H1 (cell line): ENCODE measurements at regions not wholly inside any gene's neighbourhood (a gene's known extent, or its start where the extent isn't known, plus 50 kb on each side); places are given as distances from the start of the nearest gene placed in this dataset.

ENCODE experiments used
- CTCF ChIA-PET: fragments of 300-600 bp; sonication (Branson Sonifier 250); formaldehyde crosslinking; loops from one replicate; lab custom pipeline; 2021; ENCODE audit not compliant: partially characterized antibody; lab: Charles Lee
- POLR2A ChIA-PET: fragments of 300-600 bp; sonication (Branson Sonifier 250); formaldehyde crosslinking; loops from one replicate; lab custom pipeline; 2021; ENCODE audit warnings: inconsistent platforms; ENCODE audit not compliant: partially characterized antibody; lab: Charles Lee
- DNase-seq, 2 experiments: peaks; one replicate each; pipeline versions ENCODE4 v3.0.0 to v3.0.0-alpha.2; 2010 to 2022; ENCODE audit warnings: low spot score in 2 of 2, low read depth in 1 of 2, mixed read lengths in 1 of 2
- FAIRE-seq: peaks from 2 replicates; lab custom pipeline; 2011; peaks lifted over from hg19 to GRCh38; lab: Jason Lieb, UNC
- H2AFZ ChIP-seq: 2 replicates; pipeline ENCODE4 v1.8.1; 2012; ENCODE audit warnings: low read length, inconsistent platforms
- H2AK5ac ChIP-seq: 2 replicates; pipeline ENCODE4 v1.6.1; 2013; ENCODE audit warnings: low read depth, low read length
- H2BK120ac ChIP-seq: replicated peaks from 2 replicates; pipeline ENCODE3; 2013; ENCODE audit warnings: low read depth, low read length, inconsistent platforms
- H2BK12ac ChIP-seq: 2 replicates; pipeline ENCODE4 v1.6.1; 2013; ENCODE audit warnings: low read depth, low read length
- H2BK15ac ChIP-seq: 2 replicates; pipeline ENCODE4 v1.6.1; 2013; ENCODE audit warnings: low read length
- H2BK20ac ChIP-seq: 2 replicates; pipeline ENCODE4 v1.6.1; 2013; ENCODE audit warnings: low read length
- H2BK5ac ChIP-seq: 2 replicates; pipeline ENCODE4 v1.6.1; 2013; ENCODE audit warnings: low read depth, low read length
- H3K14ac ChIP-seq: 2 replicates; pipeline ENCODE4 v1.6.1; 2013; ENCODE audit warnings: inconsistent platforms; ENCODE audit not compliant: insufficient read length
- H3K18ac ChIP-seq: 2 replicates; pipeline ENCODE4 v1.6.1; 2013; ENCODE audit warnings: low read length; ENCODE audit errors: extremely low read depth
- H3K23ac ChIP-seq: 2 replicates; pipeline ENCODE4 v1.6.1; 2013; ENCODE audit warnings: inconsistent platforms; ENCODE audit not compliant: insufficient read length
- H3K23me2 ChIP-seq: 2 replicates; pipeline ENCODE4 v1.6.1; 2013; ENCODE audit warnings: low read depth, low read length
- H3K27ac ChIP-seq: 2 replicates; pipeline ENCODE4 v1.6.1; 2011; ENCODE audit warnings: low read depth, low read length, inconsistent platforms
- H3K27me3 ChIP-seq, 4 experiments: replicated peaks in 1 of 4; 1 replicate in 1 of 4; 2 replicates in 3 of 4; pipeline versions ENCODE4 v1.6.1 to v1.8.1; 2011 to 2013; ENCODE audit warnings: low read length in 3 of 4, mild to moderate bottlenecking in 3 of 4, inconsistent platforms in 2 of 4, mixed read lengths in 2 of 4, moderate library complexity in 1 of 4; ENCODE audit not compliant: control insufficient read depth in 3 of 4, insufficient read depth in 3 of 4; ENCODE audit errors: extremely low read depth in 1 of 4
- H3K36me3 ChIP-seq, 4 experiments: 2 replicates each; pipeline versions ENCODE4 v1.6.1 to v1.8.1; 2011 to 2013; ENCODE audit warnings: mild to moderate bottlenecking in 4 of 4, low read length in 3 of 4, moderate library complexity in 2 of 4, control low read depth in 1 of 4, inconsistent platforms in 1 of 4; ENCODE audit not compliant: insufficient read depth in 4 of 4, control insufficient read depth in 2 of 4
- H3K4ac ChIP-seq: replicated peaks from 2 replicates; pipeline ENCODE3; 2013; ENCODE audit warnings: low read length, low read depth, mixed read lengths, inconsistent platforms; ENCODE audit not compliant: insufficient read length
- H3K4me1 ChIP-seq, 4 experiments: replicated peaks in 1 of 4; 1 replicate in 1 of 4; 2 replicates in 3 of 4; pipeline versions ENCODE4 v1.6.1 to v1.8.1; 2011 to 2013; ENCODE audit warnings: low read length in 3 of 4, inconsistent platforms in 2 of 4, mixed read lengths in 1 of 4; ENCODE audit not compliant: insufficient read depth in 4 of 4, control insufficient read depth in 3 of 4
- H3K4me2 ChIP-seq, 2 experiments: 2 replicates each; pipeline versions ENCODE4 v1.6.1 to v1.8.1; 2011 to 2013; ENCODE audit warnings: low read depth in 2 of 2, low read length in 2 of 2, control low read depth in 1 of 2, inconsistent platforms in 1 of 2, mild to moderate bottlenecking in 1 of 2; ENCODE audit not compliant: insufficient read depth in 1 of 2
- H3K4me3 ChIP-seq, 4 experiments: fragments of 200-600, 300-600 bp in 1 of 4; sonication (generic), shearing (Covaris generic), sonication (Bioruptor Twin) in 1 of 4; 2 replicates each; pipeline versions ENCODE4 v1.5.1 to v1.8.1; 2011 to 2016; ENCODE audit warnings: low read length in 4 of 4, low read depth in 3 of 4, control low read depth in 2 of 4, inconsistent platforms in 2 of 4, mild to moderate bottlenecking in 2 of 4, mixed read lengths in 1 of 4, moderate library complexity in 1 of 4; ENCODE audit not compliant: insufficient read depth in 2 of 4; ENCODE audit errors: extremely low read depth in 1 of 4
- H3K56ac ChIP-seq: replicated peaks from 2 replicates; pipeline ENCODE3; 2013; ENCODE audit warnings: low read depth, mild to moderate bottlenecking, mixed read lengths, low read length, inconsistent platforms; ENCODE audit not compliant: insufficient read length
- H3K79me1 ChIP-seq: 2 replicates; pipeline ENCODE4 v1.6.1; 2013; ENCODE audit warnings: low read depth, low read length, control low read depth
- H3K79me2 ChIP-seq, 2 experiments: 2 replicates each; pipeline versions ENCODE4 v1.6.1 to v1.8.1; 2012 to 2013; ENCODE audit warnings: low read length in 2 of 2, mild to moderate bottlenecking in 2 of 2, inconsistent platforms in 1 of 2; ENCODE audit not compliant: insufficient read depth in 2 of 2, control insufficient read depth in 1 of 2
- H3K9ac ChIP-seq, 4 experiments: replicated peaks in 1 of 4; 1 replicate in 1 of 4; 2 replicates in 3 of 4; pipeline versions ENCODE4 v1.6.1 to v1.8.1; 2011 to 2013; ENCODE audit warnings: low read depth in 3 of 4, low read length in 3 of 4, control low read depth in 2 of 4, mild to moderate bottlenecking in 2 of 4, moderate library complexity in 2 of 4, inconsistent platforms in 1 of 4; ENCODE audit errors: extremely low read depth in 1 of 4
- H3K9me3 ChIP-seq, 2 experiments: 2 replicates each; pipeline versions ENCODE4 v1.6.1 to v1.8.1; 2012 to 2013; ENCODE audit warnings: mild to moderate bottlenecking in 2 of 2, moderate library complexity in 2 of 2, control low read depth in 1 of 2, inconsistent platforms in 1 of 2, low read depth in 1 of 2, low read length in 1 of 2, mixed read lengths in 1 of 2; ENCODE audit not compliant: insufficient read depth in 2 of 2
- H4K20me1 ChIP-seq, 2 experiments: replicated peaks in 1 of 2; 2 replicates each; pipeline versions ENCODE3 to v1.8.1; 2011 to 2013; ENCODE audit warnings: inconsistent platforms in 2 of 2, low read length in 2 of 2, mild to moderate bottlenecking in 1 of 2; ENCODE audit not compliant: insufficient read depth in 2 of 2, control insufficient read depth in 1 of 2
- H4K5ac ChIP-seq: 2 replicates; pipeline ENCODE4 v1.6.1; 2013; ENCODE audit warnings: low read length, low read depth, mixed read lengths, inconsistent platforms; ENCODE audit not compliant: insufficient read length
- H4K8ac ChIP-seq: 2 replicates; pipeline ENCODE4 v1.8.0; 2013; ENCODE audit warnings: mild to moderate bottlenecking, moderate library complexity, low read length, inconsistent platforms; ENCODE audit not compliant: insufficient read depth; ENCODE audit errors: extremely low read depth
- H4K91ac ChIP-seq: replicated peaks from 2 replicates; pipeline ENCODE3; 2013; ENCODE audit warnings: low read length, mixed read lengths, inconsistent platforms; ENCODE audit not compliant: insufficient read length
- CBX5 ChIP-seq: fragments of 300-800, 300-1000 bp; sonication (generic); IDR thresholded peaks from 2 replicates; pipeline ENCODE4 v1.7.1; 2016; ENCODE audit warnings: antibody characterized with exemption, low read length, low read depth
- CBX8 ChIP-seq: fragments of 300-800, 300-1000 bp; sonication (generic); IDR thresholded peaks from 2 replicates; pipeline ENCODE4 v1.7.1; 2016; ENCODE audit warnings: low read depth, low read length, borderline replicate concordance
- GABPA ChIP-seq: IDR thresholded peaks from 2 replicates; pipeline ENCODE4 v1.6.1; 2011; ENCODE audit warnings: mild to moderate bottlenecking, low read length, moderate library complexity, borderline replicate concordance; ENCODE audit not compliant: insufficient read depth
- MAFK ChIP-seq: IDR thresholded peaks from 2 replicates; pipeline ENCODE4 v1.6.1; 2012; ENCODE audit warnings: low read depth, mild to moderate bottlenecking, improper control_type of control experiment, low read length
- NRF1 ChIP-seq: IDR thresholded peaks from 2 replicates; pipeline ENCODE4 v1.6.1; 2011; ENCODE audit warnings: mild to moderate bottlenecking, low read depth, low read length, improper control_type of control experiment
- PHF8 ChIP-seq: fragments of 200-600 bp; sonication (generic); conservative IDR thresholded peaks from 2 replicates; pipeline ENCODE4 v1.7.1; 2012; ENCODE audit warnings: low read depth, mild to moderate bottlenecking, inconsistent platforms, low read length, moderate library complexity
- POLR2AphosphoS5 ChIP-seq: IDR thresholded peaks from 2 replicates; pipeline ENCODE4 v1.6.1; 2011; ENCODE audit warnings: low read depth, low read length
- RFX5 ChIP-seq: IDR thresholded peaks from 2 replicates; pipeline ENCODE4 v1.6.1; 2011; ENCODE audit warnings: low read depth, low read length, improper control_type of control experiment, borderline replicate concordance
- RNF2 ChIP-seq: fragments of 200-900, 300-1000 bp; sonication (generic); IDR thresholded peaks from 2 replicates; pipeline ENCODE4 v1.7.1; 2016; ENCODE audit warnings: borderline replicate concordance, low read depth, mild to moderate bottlenecking, antibody characterized with exemption, low read length; ENCODE audit not compliant: poor library complexity, severe bottlenecking; ENCODE audit errors: missing control alignments
- TAF1 ChIP-seq: IDR thresholded peaks from 2 replicates; pipeline ENCODE4 v1.6.1; 2011; ENCODE audit warnings: mild to moderate bottlenecking, low read depth, low read length
- TEAD4 ChIP-seq: IDR thresholded peaks from 2 replicates; pipeline ENCODE4 v1.6.1; 2012; ENCODE audit warnings: low read depth, low read length, inconsistent platforms, mixed read lengths
- TF ChIP-seq, protein P1 (sequence below): IDR thresholded peaks from 2 replicates; pipeline ENCODE4 v1.6.1; 2012; ENCODE audit warnings: inconsistent platforms

DNA sequence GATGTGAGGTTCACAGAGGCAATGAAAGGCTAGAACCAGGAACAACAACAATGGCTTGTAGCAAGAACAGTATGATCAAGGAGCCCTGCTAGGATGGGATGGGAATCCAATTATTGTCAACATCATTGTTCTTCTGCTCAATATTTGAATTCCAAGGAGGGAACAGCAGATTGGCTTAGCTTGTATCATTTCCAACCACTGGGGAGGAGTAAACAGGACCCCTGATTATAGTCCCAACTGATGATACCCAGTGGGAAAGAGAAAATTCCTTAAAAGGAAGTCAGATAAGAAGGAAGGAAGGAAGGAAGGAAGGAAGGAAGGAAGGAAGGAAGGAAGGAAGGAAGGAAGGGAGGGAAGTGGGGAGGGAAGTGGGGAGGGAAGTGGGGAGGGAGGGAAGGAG is 69.5 kb upstream of the ZC3H12C start:
- Histone ChIP-seq H3K4ac (no peak overlapping the region), H3K56ac (no peak overlapping the region), H2BK12ac (no peak overlapping the region), H3K79me2 (no peaks in the 10 kb centered on the region), H4K5ac (no peak overlapping the region), H3K14ac (no peak overlapping the region), H4K91ac (no peak overlapping the region), H2AFZ (no peak overlapping the region), H2BK5ac (no peak overlapping the region), H3K9me3 (no peaks in the 10 kb centered on the region), H2BK15ac (no peak overlapping the region), H2BK120ac (no peak overlapping the region), H3K4me3 (no peak overlapping the region), H4K8ac (no peak overlapping the region), H2BK20ac (no peak overlapping the region), H3K36me3 (no peaks in the 10 kb centered on the region), H4K20me1 (no peaks in the 10 kb centered on the region), H3K18ac (no peak overlapping the region), H3K27ac (no peak overlapping the region), H3K4me2 (no peak overlapping the region), H3K27me3 (no peaks in the 10 kb centered on the region), H3K9ac (no peak overlapping the region), H3K23ac (no peak overlapping the region), H3K79me1 (no peaks in the 10 kb centered on the region), H3K23me2 (no peaks in the 10 kb centered on the region), H2AK5ac (no peak overlapping the region), H3K4me1 (no peaks in the 10 kb centered on the region)
- ChIA-PET CTCF (no interaction called here), POLR2A (no interaction called here)
- FAIRE-seq (no peak), DNase-seq (no peak)
- TF ChIP-seq TAF1 (no peak), NRF1 (no peak), CBX8 (no peak), CBX5 (no peak), MAFK (no peak), POLR2AphosphoS5 (no peak), RNF2 (no peak), TEAD4 (no peak), RFX5 (no peak), PHF8 (no peak), GABPA (no peak)
- TF ChIP-seq, protein P1, sequence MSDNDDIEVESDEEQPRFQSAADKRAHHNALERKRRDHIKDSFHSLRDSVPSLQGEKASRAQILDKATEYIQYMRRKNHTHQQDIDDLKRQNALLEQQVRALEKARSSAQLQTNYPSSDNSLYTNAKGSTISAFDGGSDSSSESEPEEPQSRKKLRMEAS, result no peak
